OCI-LY3 (cell line): ENCODE measurements at regions not wholly inside any gene's neighbourhood (a gene's known extent, or its start where the extent isn't known, plus 50 kb on each side); places are given as distances from the start of the nearest gene placed in this dataset.
A peak's percentile ranks its signal among the peaks of the same experiment; 100 is the strongest.

Experiments
- H2AFZ ChIP-seq: fragments of 200-600, 300-600 bp; shearing (Covaris generic); 2 replicates; pipeline ENCODE4 v1.6.0; 2014; ENCODE audit warnings: antibody characterized with exemption, low read depth, low read length
- H3K27ac ChIP-seq: fragments of 200-600, 300-600 bp; sonication (generic); 2 replicates; pipeline ENCODE4 v1.5.1; 2014; ENCODE audit warnings: mild to moderate bottlenecking, low read length, moderate library complexity, mixed read lengths
- H3K27me3 ChIP-seq: fragments of 200-600, 300-600 bp; sonication (generic); 2 replicates; pipeline ENCODE4 v1.6.1; 2014; ENCODE audit warnings: low read depth, low read length, mixed read lengths
- H3K36me3 ChIP-seq: fragments of 200-600, 300-600 bp; sonication (generic); replicated peaks from 2 replicates; pipeline ENCODE3; 2014; ENCODE audit warnings: low read depth, low read length, mixed read lengths
- H3K4me1 ChIP-seq: fragments of 300-600, 200-600 bp; sonication (generic); 2 replicates; pipeline ENCODE4 v1.6.1; 2014; ENCODE audit warnings: low read length, mixed read lengths
- H3K4me2 ChIP-seq: fragments of 200-600, 300-600 bp; sonication (generic); 2 replicates; pipeline ENCODE4 v1.6.1; 2014; ENCODE audit warnings: low read length, mixed read lengths
- H3K4me3 ChIP-seq: fragments of 300-600, 200-600 bp; sonication (generic); 2 replicates; pipeline ENCODE4 v1.5.1; 2014; ENCODE audit warnings: antibody characterized with exemption, mild to moderate bottlenecking, low read length, moderate library complexity
- H3K79me2 ChIP-seq: fragments of 300-600, 200-600 bp; shearing (Covaris generic); 2 replicates; pipeline ENCODE4 v1.6.1; 2014; ENCODE audit warnings: mild to moderate bottlenecking, low read length, mixed read lengths
- H3K9ac ChIP-seq: fragments of 300-600, 200-600 bp; shearing (Covaris generic); 2 replicates; pipeline ENCODE4 v1.6.0; 2014; ENCODE audit warnings: mild to moderate bottlenecking, low read length, moderate library complexity
- H3K9me3 ChIP-seq: fragments of 200-600, 300-600 bp; shearing (Covaris generic); 2 replicates; pipeline ENCODE4 v1.6.1; 2014; ENCODE audit warnings: low read length, mixed read lengths; ENCODE audit not compliant: insufficient read depth
- H4K20me1 ChIP-seq: fragments of 200-600, 300-600 bp; sonication (generic); 2 replicates; pipeline ENCODE4 v1.6.1; 2016; ENCODE audit warnings: low read length, mixed read lengths; ENCODE audit not compliant: insufficient read depth
- CTCF ChIP-seq: fragments of 200-600, 300-600 bp; sonication (generic); IDR thresholded peaks from 2 replicates; pipeline ENCODE4 v1.5.1; 2014; ENCODE audit warnings: antibody characterized with exemption, low read length, low read depth
- EZH2phosphoT487 ChIP-seq: fragments of 200-600 bp; shearing (Covaris generic); IDR thresholded peaks from 2 replicates; pipeline ENCODE4 v1.6.1; 2018; ENCODE audit warnings: antibody characterized with exemption, mixed run types, low read depth

DNA sequence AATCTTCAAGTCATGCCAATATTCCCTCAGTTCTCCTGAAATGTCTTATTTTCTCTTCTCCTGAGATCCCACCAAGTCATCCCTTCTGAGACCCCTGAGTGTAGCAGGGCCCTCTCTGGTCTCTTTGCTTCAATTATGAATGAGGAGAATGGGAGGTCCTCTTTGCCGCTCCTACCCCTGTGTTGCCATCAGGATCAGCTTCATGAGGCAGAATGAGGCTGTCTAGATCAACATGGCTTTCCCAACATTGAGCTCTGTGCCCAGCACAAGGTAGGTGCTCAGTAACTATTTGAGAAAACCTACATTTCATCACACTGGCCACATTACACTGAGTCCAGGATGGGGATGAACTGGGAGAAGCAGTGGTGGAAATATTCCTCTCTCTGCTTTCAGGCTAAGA, 107.2 kb downstream of the ZNF280B start:
- Histone ChIP-seq H3K27me3 (peaks cover 13% of the 10 kb centered on the region), H3K4me1 (peaks cover 25% of the 10 kb centered on the region), H3K4me2 (no peak overlapping the region), H3K9me3 (no peaks in the 10 kb centered on the region), H3K4me3 (no peak overlapping the region), H2AFZ (no peak overlapping the region), H3K36me3 (no peaks in the 10 kb centered on the region), H3K79me2 (no peaks in the 10 kb centered on the region), H4K20me1 (no peaks in the 10 kb centered on the region), H3K9ac (no peak overlapping the region), H3K27ac (no peak overlapping the region)
- TF ChIP-seq CTCF, result no peak
- no peak for TF ChIP-seq EZH2phosphoT487

DNA sequence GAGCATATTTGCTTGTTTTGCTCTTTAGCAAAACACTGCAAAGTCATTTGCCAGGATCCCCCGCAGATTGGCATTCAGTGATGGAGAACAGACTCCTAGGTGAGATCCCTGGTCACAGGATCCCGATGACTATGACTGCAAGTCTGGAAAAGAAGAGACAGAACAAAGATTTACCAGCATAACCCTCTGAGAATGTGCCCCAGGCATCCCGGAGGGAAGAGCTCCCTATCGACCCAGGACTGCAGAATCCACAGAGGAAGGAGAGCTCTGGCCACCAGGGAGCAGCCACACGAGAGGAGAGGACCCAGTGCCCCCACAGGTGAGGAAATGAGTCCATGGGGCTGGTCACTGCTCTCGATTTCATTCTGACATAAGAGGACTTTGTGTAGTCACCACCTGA, 105.2 kb downstream of the ZNF280B start:
- H3K27me3 ChIP-seq, result peaks cover 26% of the 10 kb centered on the region
- no peak overlapping the region for H3K27ac ChIP-seq
- no peaks in the 10 kb centered on the region for H3K79me2 ChIP-seq
- H3K4me2 ChIP-seq, result no peak overlapping the region
- no peaks in the 10 kb centered on the region for H4K20me1 ChIP-seq
- no peak overlapping the region for H3K4me3 ChIP-seq
- TF ChIP-seq EZH2phosphoT487, result no peak
- TF ChIP-seq CTCF, result no peak
- no peaks in the 10 kb centered on the region for H3K9me3 ChIP-seq
- no peak overlapping the region for H2AFZ ChIP-seq
- peaks cover 32% of the 10 kb centered on the region for H3K4me1 ChIP-seq
- no peaks in the 10 kb centered on the region for H3K36me3 ChIP-seq
- H3K9ac ChIP-seq, result no peak overlapping the region

GRCh38 chr22:22403771-22404170, 104.8 kb downstream of the ZNF280B start:
- Histone ChIP-seq H3K27me3 (peaks cover 31% of the 10 kb centered on the region), H3K4me2 (no peak overlapping the region), H3K79me2 (no peaks in the 10 kb centered on the region), H3K9ac (no peak overlapping the region), H4K20me1 (no peaks in the 10 kb centered on the region), H3K27ac (no peak overlapping the region), H3K36me3 (no peaks in the 10 kb centered on the region), H3K4me3 (no peak overlapping the region), H3K4me1 (peaks cover 32% of the 10 kb centered on the region), H3K9me3 (no peaks in the 10 kb centered on the region), H2AFZ (no peak overlapping the region)
- no peak for TF ChIP-seq EZH2phosphoT487
- TF ChIP-seq CTCF, result peak; percentile 34

DNA sequence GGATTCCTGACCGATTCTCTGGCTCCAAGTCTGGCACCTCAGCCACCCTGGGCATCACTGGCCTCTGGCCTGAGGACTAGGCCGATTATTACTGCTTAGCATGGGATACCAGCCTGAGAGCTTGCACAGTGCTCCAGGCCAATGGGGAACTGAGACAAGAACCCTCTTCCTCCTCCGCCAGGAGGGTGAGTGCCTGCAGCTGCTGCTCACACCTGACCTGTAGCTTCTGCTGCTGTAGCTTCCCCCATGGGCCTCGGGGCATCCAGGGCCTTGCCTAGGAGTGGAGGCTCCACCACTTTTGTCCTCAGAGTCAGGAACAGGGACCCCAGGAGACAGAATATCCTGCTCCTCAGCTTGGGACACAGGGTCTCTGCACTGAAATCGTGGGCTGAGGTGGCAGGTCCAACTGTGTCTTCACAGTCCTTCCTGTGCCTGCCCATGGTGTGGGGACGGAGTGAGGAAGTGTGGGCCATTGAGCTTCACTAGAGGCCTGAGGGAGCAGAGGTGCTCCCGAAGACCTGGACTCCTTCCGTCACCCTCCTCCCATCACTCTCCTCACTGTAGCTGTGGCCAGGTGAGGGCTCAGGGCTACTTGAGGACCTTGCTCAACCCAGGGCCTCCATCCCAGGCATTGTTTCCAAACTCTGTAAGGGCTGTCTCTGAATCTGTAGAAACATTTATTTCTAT, 103.8 kb downstream of the ZNF280B start:
- Histone ChIP-seq H3K9me3 (no peaks in the 10 kb centered on the region), H3K4me3 (peak overlapping the region; percentile 8; the same call in 1 of the 2 replicates), H3K79me2 (no peaks in the 10 kb centered on the region), H3K27me3 (peaks cover 35% of the 10 kb centered on the region), H2AFZ (no peak overlapping the region), H3K27ac (no peak overlapping the region), H3K9ac (no peak overlapping the region), H3K4me1 (peaks cover 42% of the 10 kb centered on the region), H4K20me1 (no peaks in the 10 kb centered on the region), H3K4me2 (peak overlapping the region; percentile 60), H3K36me3 (no peaks in the 10 kb centered on the region)
- no peak for TF ChIP-seq CTCF
- no peak for TF ChIP-seq EZH2phosphoT487
